MM.1S (cell line): ENCODE measurements at regions not wholly inside any gene's neighbourhood (a gene's known extent, or its start where the extent isn't known, plus 50 kb on each side); places are given as distances from the start of the nearest gene placed in this dataset.
"Not testable (repeated sequence)": the region's sequence is repeated elsewhere in the genome, so short reads cannot be mapped to it uniquely, and the experiment has no call there.

Source experiments
- DNase-seq: peaks from one replicate; pipeline ENCODE4 v3.0.0-alpha.2; 2015
- H2AFZ ChIP-seq: fragments of 300-600 bp; sonication (generic); 2 replicates; pipeline ENCODE4 v1.6.0; 2016; ENCODE audit warnings: antibody characterized with exemption, low read length
- H3F3A ChIP-seq: fragments of 300-600 bp; sonication (generic); 2 replicates; pipeline ENCODE4 v1.6.1; 2016; ENCODE audit warnings: mild to moderate bottlenecking, antibody characterized with exemption, low read length, moderate library complexity, mixed read lengths; ENCODE audit not compliant: insufficient read depth
- H3K27ac ChIP-seq: fragments of 300-600 bp; sonication (generic); 2 replicates; pipeline ENCODE4 v1.5.1; 2016; ENCODE audit warnings: mild to moderate bottlenecking, low read length
- H3K27me3 ChIP-seq: fragments of 300-600 bp; sonication (generic); replicated peaks from 2 replicates; pipeline ENCODE4 v1.6.0; 2016; ENCODE audit warnings: low read length; ENCODE audit not compliant: insufficient read depth
- H3K36me3 ChIP-seq: fragments of 300-600 bp; sonication (generic); replicated peaks from 2 replicates; pipeline ENCODE4 v1.6.1; 2016; ENCODE audit warnings: mild to moderate bottlenecking, low read length, mixed read lengths; ENCODE audit not compliant: insufficient read depth
- H3K4me1 ChIP-seq: fragments of 300-600 bp; sonication (generic); 2 replicates; pipeline ENCODE4 v1.6.1; 2016; ENCODE audit warnings: low read length, mixed read lengths
- H3K4me2 ChIP-seq: fragments of 300-600 bp; sonication (generic); 2 replicates; pipeline ENCODE4 v1.6.0; 2016; ENCODE audit warnings: low read depth, low read length
- H3K4me3 ChIP-seq: fragments of 300-600 bp; sonication (generic); 2 replicates; pipeline ENCODE4 v1.5.1; 2016; ENCODE audit warnings: low read length, mixed read lengths
- H3K79me2 ChIP-seq: fragments of 300-600 bp; sonication (generic); 2 replicates; pipeline ENCODE4 v1.6.1; 2016; ENCODE audit warnings: mixed run types, low read length, mixed read lengths
- H3K9ac ChIP-seq: fragments of 300-600 bp; sonication (generic); 2 replicates; pipeline ENCODE4 v1.6.1; 2016; ENCODE audit warnings: low read length, mixed read lengths
- H3K9me2 ChIP-seq: fragments of 300-600 bp; sonication (generic); replicated peaks from 2 replicates; pipeline ENCODE4 v1.6.1; 2016; ENCODE audit warnings: mild to moderate bottlenecking, low read length, mixed read lengths; ENCODE audit not compliant: insufficient read depth
- H3K9me3 ChIP-seq: fragments of 300-600 bp; sonication (generic); replicated peaks from 2 replicates; pipeline ENCODE4 v1.6.1; 2016; ENCODE audit warnings: mild to moderate bottlenecking, low read length, mixed read lengths; ENCODE audit not compliant: insufficient read depth
- H4K20me1 ChIP-seq: fragments of 300-600 bp; sonication (generic); 2 replicates; pipeline ENCODE4 v1.6.1; 2016; ENCODE audit warnings: mild to moderate bottlenecking, low read length, moderate library complexity, mixed read lengths; ENCODE audit not compliant: insufficient read depth
- CTCF ChIP-seq: fragments of 300-600 bp; sonication (generic); IDR thresholded peaks from 2 replicates; pipeline ENCODE4 v1.5.1; 2016; ENCODE audit warnings: antibody characterized with exemption, low read length, mixed read lengths
- EZH2 ChIP-seq: fragments of 300-600 bp; sonication (generic); optimal IDR thresholded peaks from 2 replicates; pipeline ENCODE3; 2017; ENCODE audit warnings: low read depth, mild to moderate bottlenecking, antibody characterized with exemption, low read length, mixed read lengths
- EZH2phosphoT487 ChIP-seq: fragments of 300-600 bp; sonication (generic); IDR thresholded peaks from 2 replicates; pipeline ENCODE4 v1.6.1; 2018; ENCODE audit warnings: antibody characterized with exemption, low read length

GRCh38 chr2:48230834-48231233 is 83.6 kb upstream of the FOXN2 start:
- Histone ChIP-seq H3K9me3 (no peaks in the 10 kb centered on the region), H3K79me2 (no peaks in the 10 kb centered on the region), H3K36me3 (no peaks in the 10 kb centered on the region), H2AFZ (no peak overlapping the region), H3K4me2 (no peak overlapping the region), H3K27me3 (no peaks in the 10 kb centered on the region), H3K4me1 (no peaks in the 10 kb centered on the region), H3K9me2 (no peaks in the 10 kb centered on the region), H3F3A (no peaks in the 10 kb centered on the region), H3K4me3 (no peak overlapping the region), H3K27ac (no peak overlapping the region), H3K9ac (no peak overlapping the region), H4K20me1 (no peaks in the 10 kb centered on the region)
- no peak for DNase-seq
- TF ChIP-seq EZH2phosphoT487 (no peak), EZH2 (no peak), CTCF (no peak)

GRCh38 chr2:48232351-48232750 is 82.1 kb upstream of the FOXN2 start:
- Histone ChIP-seq H3K9me2 (no peaks in the 10 kb centered on the region), H3K9ac (no peak overlapping the region), H3F3A (no peaks in the 10 kb centered on the region), H2AFZ (no peak overlapping the region), H4K20me1 (no peaks in the 10 kb centered on the region), H3K9me3 (no peaks in the 10 kb centered on the region), H3K79me2 (no peaks in the 10 kb centered on the region), H3K4me3 (no peak overlapping the region), H3K36me3 (no peaks in the 10 kb centered on the region), H3K4me2 (no peak overlapping the region), H3K4me1 (no peaks in the 10 kb centered on the region), H3K27ac (no peak overlapping the region), H3K27me3 (no peaks in the 10 kb centered on the region)
- no peak for DNase-seq
- TF ChIP-seq EZH2, result no peak
- no peak for TF ChIP-seq CTCF
- no peak for TF ChIP-seq EZH2phosphoT487

GRCh38 chr2:48233005-48233404 is 81.5 kb upstream of the FOXN2 start:
- TF ChIP-seq EZH2, result no peak
- H3K27me3 ChIP-seq, result no peaks in the 10 kb centered on the region
- DNase-seq, result no peak
- H3K4me2 ChIP-seq, result no peak overlapping the region
- H3K27ac ChIP-seq, result no peak overlapping the region
- no peaks in the 10 kb centered on the region for H3K4me1 ChIP-seq
- no peaks in the 10 kb centered on the region for H3K9me3 ChIP-seq
- no peak overlapping the region for H3K9ac ChIP-seq
- H3K4me3 ChIP-seq, result no peak overlapping the region
- H3K79me2 ChIP-seq, result no peaks in the 10 kb centered on the region
- no peak overlapping the region for H2AFZ ChIP-seq
- no peaks in the 10 kb centered on the region for H3K36me3 ChIP-seq
- H3F3A ChIP-seq, result no peaks in the 10 kb centered on the region
- no peaks in the 10 kb centered on the region for H4K20me1 ChIP-seq
- no peaks in the 10 kb centered on the region for H3K9me2 ChIP-seq

- H3K4me3 ChIP-seq, H3K9me3 ChIP-seq, H4K20me1 ChIP-seq, H3K36me3 ChIP-seq, H2AFZ ChIP-seq, H3K9ac ChIP-seq, H3K79me2 ChIP-seq, H3K27ac ChIP-seq, H3K9me2 ChIP-seq, H3K4me1 ChIP-seq, DNase-seq, H3K27me3 ChIP-seq, H3K4me2 ChIP-seq, H3F3A ChIP-seq: not testable (repeated sequence)
Observed at GRCh38 chr2:48233824-48234223, 80.7 kb upstream of the FOXN2 start.
